ENCODE measurements at regions not wholly inside any gene's neighbourhood (a gene's known extent, or its start where the extent isn't known, plus 50 kb on each side); places are given as distances from the start of the nearest gene placed in this dataset.

- no peaks in the 10 kb centered on the region for H3K36me3 ChIP-seq (ENCODE audit: insufficient read depth, low read length)
- no peaks in the 10 kb centered on the region for H3K9me2 ChIP-seq (ENCODE audit: insufficient read depth, low read length)
- H3K4me3 ChIP-seq (ENCODE audit: low read length) = no peak overlapping the region
- no peak overlapping the region for H2AFZ ChIP-seq (ENCODE audit: low read depth, low read length)
- no peak overlapping the region for H3K4me2 ChIP-seq (ENCODE audit: low read length)
- H3K79me2 ChIP-seq (replicated peaks; ENCODE audit: insufficient read depth, low read length) = no peaks in the 10 kb centered on the region
- TF ChIP-seq EZH2 (IDR thresholded peaks at IDR 0.05; ENCODE audit: borderline replicate concordance, insufficient read depth, low read length, poor library complexity, severe bottlenecking) (no peak), MXI1 (conservative IDR thresholded peaks at IDR 0.05; ENCODE audit: poor library complexity, severe bottlenecking) (no peak), POLR2AphosphoS5 (IDR thresholded peaks at IDR 0.05) (no peak), CTCF (IDR thresholded peaks at IDR 0.05; ENCODE audit: poor library complexity, severe bottlenecking) (no peak), RAD21 (conservative IDR thresholded peaks at IDR 0.05) (no peak), REST (IDR thresholded peaks at IDR 0.05; ENCODE audit: borderline replicate concordance) (no peak), SMC3 (conservative IDR thresholded peaks at IDR 0.05; ENCODE audit: poor library complexity) (no peak), TAF1 (IDR thresholded peaks at IDR 0.05; ENCODE audit: low read depth) (no peak), EP300 (conservative IDR thresholded peaks at IDR 0.05; ENCODE audit: poor library complexity, severe bottlenecking) (no peak)
- H3K9ac ChIP-seq (ENCODE audit: low read length) = no peak overlapping the region
- no peaks in the 10 kb centered on the region for H3F3A ChIP-seq (ENCODE audit: insufficient read depth, low read length, poor library complexity, severe bottlenecking)
- no peaks in the 10 kb centered on the region for H4K20me1 ChIP-seq (ENCODE audit: insufficient read depth)
- H3K27me3 ChIP-seq (ENCODE audit: insufficient read depth, low read depth, low read length) = no peaks in the 10 kb centered on the region
- H3K9me3 ChIP-seq (ENCODE audit: low read length) = no peaks in the 10 kb centered on the region
- H3K27ac ChIP-seq (ENCODE audit: low read length) = no peak overlapping the region
Measured at GRCh38 chr4:123480706-123481418, 84.3 kb downstream of the SPRY1 start.

DNA sequence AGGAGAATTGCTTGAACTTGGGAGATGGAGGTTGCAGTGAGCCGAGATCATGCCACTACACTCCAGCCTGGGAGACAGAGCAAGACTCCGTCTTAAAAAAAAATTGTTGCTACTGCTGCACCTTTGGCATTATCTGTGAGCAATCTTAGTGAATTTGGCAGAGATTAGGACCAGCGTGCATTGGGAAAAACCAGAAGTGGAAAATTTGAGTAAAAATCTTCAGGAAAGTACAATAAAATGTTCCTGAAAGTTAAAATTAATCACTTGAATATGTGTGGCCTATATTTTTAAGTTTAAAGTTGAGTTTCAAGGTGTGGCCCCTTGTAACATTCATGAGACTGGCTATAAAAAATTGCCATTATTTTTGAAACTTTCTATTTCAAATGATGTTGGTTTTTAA, 85.1 kb downstream of the SPRY1 start:
- Histone ChIP-seq H3K27ac (ENCODE audit: low read length) (no peak overlapping the region), H3K4me3 (ENCODE audit: low read length) (no peak overlapping the region), H3K36me3 (ENCODE audit: insufficient read depth, low read length) (no peaks in the 10 kb centered on the region), H3K9me2 (ENCODE audit: insufficient read depth, low read length) (no peaks in the 10 kb centered on the region), H3K79me2 (replicated peaks; ENCODE audit: insufficient read depth, low read length) (no peaks in the 10 kb centered on the region), H3K4me2 (ENCODE audit: low read length) (no peak overlapping the region), H3K27me3 (ENCODE audit: insufficient read depth, low read depth, low read length) (no peaks in the 10 kb centered on the region), H2AFZ (ENCODE audit: low read depth, low read length) (no peak overlapping the region), H3F3A (ENCODE audit: insufficient read depth, low read length, poor library complexity, severe bottlenecking) (no peaks in the 10 kb centered on the region), H3K9ac (ENCODE audit: low read length) (no peak overlapping the region), H3K9me3 (ENCODE audit: low read length) (no peaks in the 10 kb centered on the region), H4K20me1 (ENCODE audit: insufficient read depth) (no peaks in the 10 kb centered on the region)
- TF ChIP-seq REST (IDR thresholded peaks at IDR 0.05; ENCODE audit: borderline replicate concordance) = no peak
- TF ChIP-seq RAD21 (conservative IDR thresholded peaks at IDR 0.05) = no peak
- no peak for TF ChIP-seq MXI1 (conservative IDR thresholded peaks at IDR 0.05; ENCODE audit: poor library complexity, severe bottlenecking)
- no peak for TF ChIP-seq POLR2AphosphoS5 (IDR thresholded peaks at IDR 0.05)
- TF ChIP-seq CTCF (IDR thresholded peaks at IDR 0.05; ENCODE audit: poor library complexity, severe bottlenecking) = no peak
- no peak for TF ChIP-seq SMC3 (conservative IDR thresholded peaks at IDR 0.05; ENCODE audit: poor library complexity)
- no peak for TF ChIP-seq EP300 (conservative IDR thresholded peaks at IDR 0.05; ENCODE audit: poor library complexity, severe bottlenecking)

All from neural cell (in vitro differentiated cells).